PC-3 (cell line): ENCODE measurements at regions not wholly inside any gene's neighbourhood (a gene's known extent, or its start where the extent isn't known, plus 50 kb on each side); places are given as distances from the start of the nearest gene placed in this dataset.

Source experiments
- EZH2 ChIP-seq: fragments of 300-600 bp; sonication (generic); IDR thresholded peaks from one replicate; pipeline ENCODE4 v1.6.1; 2017; ENCODE audit warnings: antibody characterized with exemption, mild to moderate bottlenecking, low read length; ENCODE audit not compliant: unreplicated experiment
- TF ChIP-seq, protein P1 (sequence below): fragments of 300-600 bp; sonication (generic); conservative IDR thresholded peaks from 2 replicates; pipeline ENCODE4 v1.5.1; 2017; ENCODE audit warnings: antibody characterized with exemption, low read depth, mild to moderate bottlenecking, low read length

- TF ChIP-seq, protein P1, sequence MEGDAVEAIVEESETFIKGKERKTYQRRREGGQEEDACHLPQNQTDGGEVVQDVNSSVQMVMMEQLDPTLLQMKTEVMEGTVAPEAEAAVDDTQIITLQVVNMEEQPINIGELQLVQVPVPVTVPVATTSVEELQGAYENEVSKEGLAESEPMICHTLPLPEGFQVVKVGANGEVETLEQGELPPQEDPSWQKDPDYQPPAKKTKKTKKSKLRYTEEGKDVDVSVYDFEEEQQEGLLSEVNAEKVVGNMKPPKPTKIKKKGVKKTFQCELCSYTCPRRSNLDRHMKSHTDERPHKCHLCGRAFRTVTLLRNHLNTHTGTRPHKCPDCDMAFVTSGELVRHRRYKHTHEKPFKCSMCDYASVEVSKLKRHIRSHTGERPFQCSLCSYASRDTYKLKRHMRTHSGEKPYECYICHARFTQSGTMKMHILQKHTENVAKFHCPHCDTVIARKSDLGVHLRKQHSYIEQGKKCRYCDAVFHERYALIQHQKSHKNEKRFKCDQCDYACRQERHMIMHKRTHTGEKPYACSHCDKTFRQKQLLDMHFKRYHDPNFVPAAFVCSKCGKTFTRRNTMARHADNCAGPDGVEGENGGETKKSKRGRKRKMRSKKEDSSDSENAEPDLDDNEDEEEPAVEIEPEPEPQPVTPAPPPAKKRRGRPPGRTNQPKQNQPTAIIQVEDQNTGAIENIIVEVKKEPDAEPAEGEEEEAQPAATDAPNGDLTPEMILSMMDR = no peak
- TF ChIP-seq EZH2 = no peak
These were observed 388.9 kb upstream of the LRRC4C start for GRCh38 chr11:41848349-41848748.
